IPS-NIHi11 (cell line): ENCODE measurements at regions not wholly inside any gene's neighbourhood (a gene's known extent, or its start where the extent isn't known, plus 50 kb on each side); places are given as distances from the start of the nearest gene placed in this dataset.

Experiments
- DNase-seq: peaks from one replicate; pipeline ENCODE4 v3.0.0; 2012; ENCODE audit warnings: mixed read lengths, low spot score

DNA sequence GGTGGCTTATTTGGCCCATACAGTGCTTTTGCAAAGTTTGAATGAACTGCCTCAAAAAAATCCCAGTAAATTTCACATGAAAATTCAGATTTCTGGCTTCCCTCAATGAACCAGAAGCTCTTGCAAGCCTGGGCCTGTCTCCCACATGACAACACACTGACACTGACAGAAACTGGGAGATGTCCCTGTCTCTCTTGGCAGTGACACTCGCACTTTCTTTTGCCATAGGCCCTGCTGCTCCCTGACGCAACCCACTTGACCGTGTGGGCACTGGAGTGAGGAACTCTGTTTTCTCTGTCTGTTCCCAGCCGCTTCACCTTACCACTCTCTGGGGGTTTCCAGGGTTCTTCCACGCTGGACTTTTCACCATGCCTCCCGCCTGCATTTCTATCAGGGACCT is 524.5 kb downstream of the SHQ1 start:
- DNase-seq: no peak

DNA sequence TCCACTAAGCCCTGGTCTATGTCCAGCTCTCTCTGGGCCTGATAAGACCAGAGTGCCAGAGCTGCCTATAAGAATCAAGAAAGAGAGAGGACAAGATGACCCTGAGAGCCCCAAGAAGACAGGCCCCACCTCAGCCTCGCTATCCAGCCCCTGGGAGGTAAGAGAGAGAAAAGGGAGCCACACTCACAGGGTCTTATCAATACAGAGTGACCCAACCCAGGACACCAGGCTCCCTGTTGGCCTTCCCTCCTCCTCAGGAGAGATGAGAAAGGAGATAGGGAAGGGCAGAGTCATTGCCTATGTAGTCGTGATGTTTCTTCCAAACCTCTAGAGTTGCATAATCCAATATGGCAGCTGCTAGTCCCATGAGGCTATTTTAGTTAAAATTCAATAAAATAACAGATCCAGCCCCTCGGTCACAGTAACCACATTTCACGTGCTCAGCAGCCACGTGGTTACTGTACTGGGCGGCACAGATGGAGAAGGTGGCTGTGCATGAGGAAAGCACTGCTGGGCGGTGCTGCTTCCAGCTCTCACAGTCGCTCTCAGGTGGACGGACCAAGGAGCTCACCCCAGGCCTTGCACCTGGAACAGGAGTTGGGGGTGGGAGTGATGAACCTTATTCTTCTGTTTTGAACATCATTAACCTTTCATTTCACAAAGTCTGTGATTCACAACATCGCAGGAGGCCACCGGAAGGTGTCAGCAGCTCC is 525.8 kb downstream of the SHQ1 start:
- no peak for DNase-seq

DNA sequence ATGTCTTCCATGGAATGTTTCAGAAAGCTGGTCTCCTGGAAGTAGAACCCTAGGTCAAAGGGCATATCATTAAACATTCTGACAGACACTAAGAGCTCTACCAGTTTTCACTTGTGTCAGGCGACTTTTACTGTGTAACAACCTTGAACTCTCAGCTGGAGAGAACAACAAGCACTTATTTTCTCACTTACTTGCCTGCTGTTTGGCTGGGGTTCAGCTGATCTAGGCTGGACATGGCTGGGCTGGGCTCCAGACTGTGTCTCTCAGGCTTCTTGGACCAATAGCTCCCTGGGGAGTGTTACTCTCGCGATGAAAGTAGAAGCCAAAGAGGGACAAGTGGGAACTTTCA is 527.3 kb downstream of the SHQ1 start:
- DNase-seq: no peak

DNA sequence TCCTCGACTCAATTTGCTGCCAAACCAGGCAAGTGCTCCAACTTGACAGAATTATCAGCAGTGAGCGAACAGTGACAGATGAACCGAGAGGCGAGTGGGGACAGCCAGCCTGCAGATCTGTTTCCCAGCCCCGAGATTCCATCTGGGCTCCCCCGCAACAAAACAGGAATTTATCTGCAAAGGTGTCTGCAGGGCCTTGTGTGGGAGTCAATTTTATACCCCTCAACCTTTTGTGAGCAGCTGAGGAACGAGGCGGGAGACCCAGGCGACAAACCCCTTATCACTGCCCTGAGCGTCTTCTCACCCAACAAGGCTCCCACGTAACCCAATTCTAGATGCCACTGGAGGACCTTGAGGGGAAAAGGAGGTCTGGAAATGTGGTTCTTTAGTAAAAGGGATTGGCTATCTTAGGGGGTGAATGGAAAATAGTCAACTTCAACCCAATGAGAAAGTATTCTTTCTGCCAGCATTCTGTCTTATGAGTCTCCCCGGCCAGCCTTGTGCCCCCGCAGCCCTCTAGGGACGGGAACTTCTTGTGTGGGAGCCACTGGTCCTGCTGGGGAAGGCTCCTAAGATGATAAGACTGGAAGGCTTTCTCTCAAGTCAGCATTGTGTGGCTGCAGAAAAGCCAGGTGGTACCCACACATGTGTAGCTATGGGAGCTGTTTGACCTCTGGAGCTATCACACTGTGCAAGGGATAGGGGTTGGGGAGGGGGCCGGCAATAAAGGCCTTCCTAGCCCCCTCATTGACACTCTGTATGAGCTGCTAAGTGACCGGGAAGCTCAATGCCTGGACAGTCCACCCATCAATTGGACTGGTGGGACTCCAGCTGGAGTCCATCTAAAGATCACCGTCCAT is 527.9 kb downstream of the SHQ1 start:
- DNase-seq: no peak

DNA sequence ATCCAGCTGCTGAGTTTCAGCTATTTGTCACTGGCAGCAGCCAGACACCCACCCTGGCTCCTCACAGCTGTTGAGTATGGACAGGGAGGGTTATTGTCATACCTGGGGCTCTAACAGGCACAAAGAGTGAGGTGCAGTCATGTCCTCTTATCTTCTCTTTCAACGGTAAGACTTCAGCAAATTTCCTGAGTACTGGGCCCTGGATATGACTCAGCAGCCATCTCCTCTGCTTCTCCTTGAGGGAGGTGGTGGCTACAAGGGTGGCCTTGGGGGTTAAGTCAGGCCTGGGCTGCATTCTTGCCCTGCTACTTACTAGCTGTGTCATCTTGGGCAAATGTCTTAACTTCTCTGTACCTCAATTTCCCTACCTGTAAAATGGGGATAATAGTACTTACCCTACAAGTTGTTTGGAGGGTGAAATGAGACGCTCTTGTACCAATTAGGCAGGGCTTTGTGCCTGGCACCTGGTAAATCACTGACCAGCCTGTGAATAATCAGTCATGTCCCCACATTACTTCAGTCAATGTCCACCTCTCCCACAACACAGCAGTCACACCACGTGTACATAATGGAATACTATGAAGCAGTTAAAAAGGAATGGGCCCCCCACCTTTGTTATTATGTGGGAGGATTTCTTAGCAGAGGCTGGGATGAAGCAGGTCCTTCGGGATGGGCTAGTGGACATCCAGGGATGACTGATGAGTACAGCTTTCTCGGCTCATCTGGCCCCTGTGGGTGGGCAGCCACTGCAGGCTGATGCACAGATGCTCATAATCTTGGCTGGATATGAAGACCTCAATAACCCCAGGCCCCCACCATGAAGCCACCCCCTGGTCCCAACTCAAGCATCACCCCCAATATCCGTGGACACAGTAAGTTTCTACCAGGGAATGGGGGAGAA is 528.8 kb downstream of the SHQ1 start:
- no peak for DNase-seq

DNA sequence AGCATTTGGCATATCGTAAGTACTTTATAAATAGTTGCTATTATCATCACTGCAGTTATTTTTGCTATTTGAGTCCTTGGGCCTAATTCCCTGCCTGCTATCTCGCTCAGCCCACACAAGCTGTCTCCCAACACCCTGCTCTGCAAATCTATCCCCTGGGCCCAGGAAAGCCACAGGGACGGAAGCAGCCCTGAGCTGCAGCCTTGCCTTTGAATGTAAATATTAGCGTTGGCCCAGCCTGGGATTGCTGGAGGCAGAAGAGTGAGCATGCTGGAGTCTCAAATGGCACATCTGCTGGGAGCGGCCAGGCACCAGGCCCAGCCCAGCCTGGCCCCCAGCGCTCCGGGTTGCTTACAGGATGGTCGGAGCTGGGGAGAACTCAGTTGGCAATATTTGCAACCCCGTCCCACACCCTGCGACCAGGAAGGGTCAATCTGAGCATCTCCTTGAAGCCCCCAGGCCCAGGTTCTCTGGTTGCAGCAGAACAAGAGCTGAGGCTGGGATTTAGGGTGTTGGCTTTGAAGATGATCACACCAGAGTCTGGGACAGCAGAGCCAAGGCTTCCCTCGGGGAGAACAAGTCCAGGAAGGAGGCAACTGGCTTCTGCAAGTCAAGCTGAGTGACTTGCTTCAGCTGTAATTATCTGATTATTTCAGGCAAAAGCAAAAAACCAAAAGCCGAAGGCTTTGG is 529.6 kb downstream of the SHQ1 start:
- no peak for DNase-seq

DNA sequence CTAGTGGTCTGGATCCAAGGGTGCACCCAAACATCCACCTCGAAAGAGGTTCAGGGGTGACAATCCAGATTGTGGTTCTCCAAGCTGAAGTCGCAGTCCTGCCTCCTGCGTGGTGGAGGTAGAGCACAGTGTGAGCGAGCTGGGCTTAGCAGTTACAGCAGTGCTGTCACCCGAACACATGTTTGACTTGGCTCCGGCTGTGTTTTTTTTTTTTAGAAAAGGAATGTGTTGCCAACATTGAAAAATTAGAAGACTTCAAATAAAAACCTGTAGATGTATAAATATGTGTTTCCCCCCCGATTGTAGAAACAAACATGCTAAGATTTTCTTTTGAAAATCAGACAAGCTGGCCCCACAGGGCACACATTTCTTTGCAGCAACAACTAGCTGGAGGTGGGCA is 530.8 kb downstream of the SHQ1 start:
- no peak for DNase-seq

DNA sequence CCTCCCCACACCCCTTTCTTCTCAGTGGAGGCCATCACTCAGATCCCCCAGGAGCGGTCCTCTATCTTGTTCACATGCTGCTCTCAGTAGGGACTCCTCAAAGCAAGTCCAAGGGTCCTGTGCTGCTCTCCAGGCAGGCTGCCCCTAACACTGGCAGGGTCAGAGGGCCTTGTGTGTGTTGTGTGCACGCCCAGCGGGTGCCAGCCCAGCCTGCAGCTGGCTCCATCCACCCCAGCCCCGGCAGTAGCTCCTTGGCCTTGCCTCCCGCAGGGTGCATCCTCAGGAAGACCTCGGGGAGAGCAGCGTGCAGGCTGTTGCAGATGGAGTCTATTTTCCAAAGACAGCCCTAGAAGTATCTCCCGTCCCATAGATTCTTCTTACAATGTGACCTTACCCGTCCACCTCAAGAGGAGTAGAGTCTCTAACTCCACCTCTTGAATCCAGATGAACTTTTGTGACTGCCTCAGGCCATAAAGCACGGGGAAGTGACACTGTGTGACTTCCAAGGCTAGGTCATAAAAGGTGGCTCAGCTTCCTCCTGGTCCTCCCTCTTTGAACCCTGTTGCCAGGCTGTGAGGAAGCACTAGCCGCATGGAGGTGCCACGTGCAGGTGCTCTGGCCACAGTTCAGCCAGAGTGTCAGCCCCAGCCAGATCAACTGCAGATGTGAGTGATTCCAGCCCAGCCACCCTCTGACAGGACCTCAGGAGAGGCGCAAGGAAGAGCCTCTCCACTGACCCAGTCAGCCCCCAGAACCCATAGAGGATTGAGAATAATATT is 531.6 kb downstream of the SHQ1 start:
- no peak for DNase-seq

DNA sequence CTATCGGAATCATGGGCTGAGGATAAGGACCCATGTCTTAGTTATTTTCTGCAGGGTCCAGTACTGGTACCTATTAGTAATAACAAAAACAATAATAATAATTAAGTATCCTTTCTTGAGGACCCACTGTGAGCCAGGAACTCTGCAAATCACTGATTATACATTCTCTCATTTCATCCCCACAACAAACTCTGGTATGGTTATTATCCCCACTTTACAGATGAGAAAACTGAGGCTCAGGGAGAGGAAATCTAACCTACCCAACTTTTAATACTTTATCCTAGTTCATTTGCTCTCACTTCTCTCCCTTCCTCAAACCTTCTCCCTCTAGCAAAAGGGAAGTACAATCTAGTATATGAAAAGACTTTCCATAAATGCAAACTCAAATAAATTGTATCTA is 528.4 kb upstream of the PROK2 start:
- no peak for DNase-seq

DNA sequence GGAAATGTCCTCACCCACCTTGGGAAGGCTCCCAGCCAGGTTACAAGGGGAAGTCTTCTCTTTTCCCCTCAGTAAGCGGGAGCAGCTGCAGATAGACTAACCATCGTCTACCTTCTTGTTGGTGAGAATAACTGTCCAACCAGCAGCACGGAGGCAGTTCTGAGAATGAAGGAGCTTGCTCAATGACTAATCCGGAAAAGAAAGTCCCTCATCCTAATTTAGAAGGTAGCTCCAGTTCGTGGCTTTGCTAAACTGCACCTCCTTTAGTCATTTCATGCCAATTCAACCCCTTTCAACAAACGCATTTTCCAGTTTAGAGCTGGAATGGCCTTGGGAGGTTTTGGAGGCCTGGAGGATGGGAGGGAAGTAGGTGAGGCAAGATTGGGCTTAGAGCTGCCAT is 527.4 kb upstream of the PROK2 start:
- no peak for DNase-seq

DNA sequence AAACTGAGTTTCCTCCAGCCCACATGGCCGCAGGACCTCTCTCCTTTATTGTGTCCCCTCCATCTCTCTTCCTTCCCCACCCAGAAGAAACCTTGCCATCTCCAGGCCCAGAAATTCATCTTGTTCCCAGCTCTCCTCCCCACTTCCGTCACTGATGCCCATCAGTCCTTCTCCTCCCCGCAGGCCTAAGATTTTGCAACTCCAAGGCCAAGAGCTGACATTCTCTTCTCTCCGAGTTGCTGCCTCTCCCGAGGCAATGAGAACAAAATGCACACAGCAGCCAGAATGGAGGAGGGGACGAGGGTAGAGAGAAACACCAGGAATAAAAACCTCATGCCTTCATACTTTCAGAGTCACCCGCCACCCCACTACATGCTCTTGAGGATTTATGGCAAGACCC is 526.5 kb upstream of the PROK2 start:
- DNase-seq: no peak

DNA sequence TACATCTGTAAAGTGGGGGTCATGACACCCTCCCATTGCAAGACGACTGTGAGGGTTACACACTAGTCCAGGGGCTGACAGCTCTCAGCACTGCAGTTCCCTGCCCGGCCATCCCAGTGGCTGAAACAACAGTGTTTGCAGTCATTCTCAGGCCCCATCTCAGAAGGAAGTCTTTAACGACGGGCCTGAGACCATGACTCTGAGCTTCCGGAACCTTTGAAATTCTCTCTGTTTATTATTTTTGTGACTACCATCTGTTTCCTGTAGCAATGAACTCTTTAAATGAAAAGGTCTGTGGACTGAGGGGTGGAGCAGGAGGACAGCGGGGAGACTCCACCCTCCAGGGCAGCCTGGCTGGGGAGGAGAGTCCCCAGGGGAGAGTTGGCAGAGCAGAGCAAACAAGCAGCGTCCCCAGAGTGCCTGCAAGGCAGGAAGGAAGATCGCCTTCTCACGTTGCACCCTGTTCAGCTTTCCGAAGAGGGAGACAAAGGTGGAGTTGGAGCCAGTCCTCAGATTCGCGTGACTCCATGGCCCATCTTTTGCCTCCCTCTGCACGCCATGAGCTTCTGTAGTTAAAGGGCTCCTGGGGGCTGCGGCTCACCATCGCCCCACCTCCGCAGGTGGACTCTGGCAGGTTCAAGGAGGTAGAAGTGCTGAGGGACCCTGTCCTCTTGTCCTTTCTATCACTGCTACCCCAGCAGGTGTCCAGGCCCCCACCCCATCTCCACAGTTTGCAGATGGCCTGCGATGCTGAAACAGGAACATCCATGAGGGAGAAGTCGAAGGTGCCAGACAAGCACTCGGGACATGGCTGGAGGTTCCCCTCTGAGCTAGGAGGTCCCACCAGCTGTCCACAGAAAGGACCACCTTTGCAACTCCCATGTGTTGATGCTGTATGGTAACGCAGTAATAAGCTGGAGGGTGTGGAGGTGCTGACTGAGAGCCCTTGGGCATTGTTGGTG is 525.8 kb upstream of the PROK2 start:
- DNase-seq: no peak

DNA sequence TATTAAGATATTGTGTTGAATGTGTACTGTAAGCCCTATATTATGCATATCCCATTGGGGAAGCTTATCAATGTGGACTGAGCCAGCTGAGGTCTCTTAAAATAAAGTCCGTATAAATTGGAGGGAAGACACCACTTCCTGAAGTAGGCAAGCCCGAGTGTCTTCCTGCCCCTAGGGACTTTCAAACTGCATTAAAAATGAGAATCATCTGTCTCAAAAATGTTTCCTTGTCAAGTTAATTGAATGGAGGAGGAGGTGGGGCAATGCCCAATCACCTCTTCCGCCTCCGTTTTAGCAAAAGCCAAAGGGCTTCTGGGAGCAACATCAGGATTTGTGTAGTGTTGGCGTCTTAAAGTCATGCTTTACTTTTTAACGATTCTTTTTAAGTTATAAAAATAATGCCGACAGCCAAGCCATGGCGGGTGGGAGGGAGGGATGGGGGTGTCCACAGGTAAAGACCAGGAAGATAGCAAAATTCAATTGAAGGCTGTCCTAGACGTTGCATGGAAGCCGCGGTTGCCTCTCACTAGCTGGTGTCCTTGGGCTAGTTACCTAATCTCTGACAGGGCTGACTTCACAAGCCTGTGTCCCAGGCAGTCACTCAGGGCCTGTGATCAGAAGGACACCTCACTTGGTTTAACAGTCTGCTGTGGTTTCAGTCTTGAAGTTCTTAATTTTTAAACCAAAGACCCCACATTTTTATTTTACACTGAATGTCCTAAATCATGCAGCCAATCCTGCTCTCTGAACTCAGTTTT is 524.9 kb upstream of the PROK2 start:
- no peak for DNase-seq

DNA sequence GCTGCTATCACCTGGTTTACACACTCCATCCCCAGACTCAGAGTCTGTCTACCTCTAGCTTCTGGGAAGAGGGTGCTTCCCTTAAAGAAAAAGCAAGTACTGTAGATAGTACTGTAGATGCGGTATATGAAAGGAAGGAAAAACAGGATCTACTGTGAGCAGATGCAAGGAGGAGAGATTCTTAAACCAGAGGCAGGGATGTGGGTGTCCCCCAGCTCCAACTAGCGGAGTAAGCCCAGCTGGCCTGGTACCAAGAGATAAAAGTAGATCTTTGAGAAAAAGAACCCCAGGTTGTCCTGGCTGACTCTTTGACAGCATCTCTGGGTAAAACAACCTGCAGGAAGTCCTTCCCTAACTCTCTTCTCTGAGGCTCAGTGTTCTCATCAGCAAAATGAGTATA is 523.7 kb upstream of the PROK2 start:
- DNase-seq: no peak

DNA sequence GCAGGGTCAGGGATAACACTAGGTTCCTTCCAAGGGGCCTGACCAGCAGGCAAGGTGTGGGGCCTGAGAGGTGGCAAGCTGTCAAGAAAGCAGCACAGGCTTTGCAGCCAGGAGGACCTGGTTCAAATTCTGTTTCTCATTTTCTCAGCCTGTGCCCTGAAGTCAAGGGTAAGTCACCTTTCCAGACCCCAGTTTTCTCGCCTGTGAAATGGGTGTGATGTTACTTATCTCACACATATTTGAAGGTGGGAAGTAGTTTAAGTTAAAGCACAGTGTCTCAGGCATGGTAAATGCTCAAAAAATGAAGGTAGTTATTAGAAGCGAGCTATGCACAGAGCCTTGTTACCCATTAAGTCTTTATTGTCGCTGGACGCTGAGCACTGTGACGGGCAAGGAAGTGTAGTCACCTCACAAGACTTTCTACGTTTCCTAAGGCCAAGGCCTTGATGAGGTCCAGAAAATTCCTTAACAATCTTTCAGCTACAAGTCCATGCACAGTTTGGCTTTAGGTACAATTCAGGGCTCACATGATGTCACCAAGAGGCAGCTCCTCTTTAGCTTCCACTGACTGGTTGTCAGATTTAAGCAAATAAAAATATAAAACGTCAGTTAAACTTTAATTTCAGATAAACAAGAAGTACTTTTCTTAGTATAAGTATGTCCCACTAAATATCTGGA is 522.6 kb upstream of the PROK2 start:
- no peak for DNase-seq

DNA sequence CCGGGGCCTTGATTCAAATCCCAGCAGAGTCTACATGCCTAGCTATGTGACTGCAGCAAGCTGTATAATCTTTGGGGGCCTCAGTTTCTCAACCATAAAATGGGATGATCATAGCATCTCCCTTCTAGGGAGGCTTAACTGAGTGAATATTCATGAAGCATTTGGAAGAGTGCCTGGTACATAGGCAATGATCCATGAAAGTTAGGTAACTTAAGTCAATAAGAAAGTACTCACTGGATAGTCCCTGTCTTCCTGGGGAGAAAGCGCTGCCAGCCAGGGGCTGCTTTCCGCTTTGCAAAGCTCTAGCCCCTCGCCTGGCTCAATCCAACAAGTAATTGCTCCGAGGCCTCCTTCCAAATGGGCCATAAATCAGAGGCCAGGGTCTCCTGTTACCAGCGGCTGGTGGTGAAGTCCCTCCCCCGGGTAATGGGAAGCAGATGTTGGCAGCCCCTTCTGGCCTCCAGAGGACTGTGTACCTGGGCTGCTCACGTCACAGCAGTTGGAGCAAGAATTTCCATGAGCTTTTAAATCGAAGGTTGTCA is 521.9 kb upstream of the PROK2 start:
- peak; percentile 71 for DNase-seq

DNA sequence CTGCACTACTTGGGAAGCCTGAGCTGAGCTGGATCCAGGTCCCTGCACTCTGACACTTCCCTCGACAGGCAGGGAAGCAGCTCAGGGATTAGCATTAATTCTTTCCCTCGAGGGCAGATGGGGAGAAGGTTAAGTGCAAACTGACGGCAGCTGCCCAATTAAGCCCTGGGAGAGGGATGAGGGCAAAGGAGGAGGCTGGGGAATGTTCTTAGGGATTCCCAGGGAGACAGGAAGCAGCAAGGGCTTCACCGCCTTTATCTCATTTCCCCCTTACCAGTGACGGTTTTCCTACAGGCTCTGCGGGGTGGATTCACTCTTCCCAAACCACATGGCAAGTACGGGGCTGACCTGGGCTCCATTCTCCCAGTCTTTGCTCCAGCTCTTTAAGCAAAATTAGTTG is 519.0 kb upstream of the PROK2 start:
- no peak for DNase-seq

DNA sequence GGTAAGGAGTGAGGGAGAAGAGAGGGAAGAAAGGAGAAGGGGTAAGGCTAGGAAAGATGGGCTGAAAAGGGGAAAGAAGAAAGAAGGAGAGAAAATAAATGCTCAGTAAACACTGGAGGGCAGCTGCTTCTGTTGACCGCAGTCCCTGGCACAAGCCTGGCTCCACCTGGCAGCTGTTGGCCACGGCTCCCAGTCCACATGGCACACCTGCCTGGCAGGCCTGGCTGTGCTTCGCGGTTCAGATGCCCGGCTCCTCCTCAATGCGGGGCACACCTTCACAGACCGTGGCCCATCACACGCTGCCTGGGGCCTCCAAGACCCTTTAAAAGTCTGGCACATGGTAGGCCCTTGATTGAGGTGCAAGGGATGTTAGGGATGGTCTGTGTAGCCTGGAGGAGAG is 516.8 kb upstream of the PROK2 start:
- DNase-seq: no peak

DNA sequence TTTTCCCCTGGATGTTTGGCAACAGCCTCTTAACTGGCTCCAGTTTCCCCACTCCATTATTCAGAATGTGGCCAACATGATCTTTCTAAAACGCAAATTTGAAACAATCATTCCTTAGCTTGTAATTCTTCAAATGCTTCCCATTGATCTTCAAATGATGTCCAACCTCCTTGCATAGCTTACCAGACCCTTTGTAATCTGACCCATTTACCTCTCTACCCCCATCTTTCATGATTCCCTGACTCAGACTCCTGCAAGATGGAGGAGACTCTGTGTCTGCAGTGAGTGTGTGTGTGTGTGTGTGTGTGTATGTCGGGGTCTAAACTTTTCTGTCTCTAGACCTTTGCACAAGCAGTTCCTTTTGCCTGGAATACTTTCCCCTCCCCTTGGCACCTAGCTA is 515.7 kb upstream of the PROK2 start:
- DNase-seq: no peak
